G401.6 (cell line): ENCODE measurements at regions not wholly inside any gene's neighbourhood (a gene's known extent, or its start where the extent isn't known, plus 50 kb on each side); places are given as distances from the start of the nearest gene placed in this dataset.
"Not testable (repeated sequence)": the region's sequence is repeated elsewhere in the genome, so short reads cannot be mapped to it uniquely, and the experiment has no call there.

ENCODE experiments used
- FAIRE-seq: peaks from 2 replicates; lab custom pipeline; 2012; peaks lifted over from hg19 to GRCh38; lab: Jason Lieb, UNC

GRCh38 chr12:62202861-62203260 lies 57.3 kb upstream of the USP15 start:
- not testable (repeated sequence) for FAIRE-seq

- FAIRE-seq, result no peak
These were observed 54.9 kb upstream of the USP15 start for GRCh38 chr12:62205346-62205745.

GRCh38 chr12:62207248-62207647 lies 53.0 kb upstream of the USP15 start:
- FAIRE-seq, result no peak
